ENCODE measurements at regions not wholly inside any gene's neighbourhood (a gene's known extent, or its start where the extent isn't known, plus 50 kb on each side); places are given as distances from the start of the nearest gene placed in this dataset.

GRCh38 chr2:150385211-150385610 lies 102.3 kb downstream of the RND3 start:
- TF ChIP-seq CTCF (IDR thresholded peaks at IDR 0.05) (no peak), POLR2A (IDR thresholded peaks at IDR 0.05) (no peak)
